ENCODE measurements at regions not wholly inside any gene's neighbourhood (a gene's known extent, or its start where the extent isn't known, plus 50 kb on each side); places are given as distances from the start of the nearest gene placed in this dataset.

- TF ChIP-seq POLR2A (IDR thresholded peaks at IDR 0.05) = no peak
- TF ChIP-seq CTCF (IDR thresholded peaks at IDR 0.05) = no peak
Measured at GRCh38 chr16:85445779-85446222, 167.3 kb upstream of the GSE1 start.

All from uterus (tissue), 2 donors.